Heart left ventricle (tissue), 16 donors: ENCODE measurements at regions not wholly inside any gene's neighbourhood (a gene's known extent, or its start where the extent isn't known, plus 50 kb on each side); places are given as distances from the start of the nearest gene placed in this dataset.

Experiments
- ATAC-seq, 4 donors: fragments of 200-7000 bp; cut with Tn5 transposase; one replicate each; pipeline ENCODE4 v1.9.1; 2020 to 2022; ENCODE audit warnings: moderate library complexity in 4 of 4, mild to moderate bottlenecking in 3 of 4, moderate number of reproducible peaks in 1 of 4
- DNase-seq, 5 donors: peaks; one replicate each; pipeline ENCODE4 v3.0.0-alpha.2; 2020
- H3K27ac ChIP-seq, 12 donors: fragments of 200-600 bp; sonication (generic) in 4 of 12; one replicate each; pipeline versions ENCODE4 v1.5.0 to v1.8.0; 2016 to 2022; ENCODE audit warnings: mild to moderate bottlenecking in 2 of 12
- H3K27me3 ChIP-seq, 9 donors: fragments of 200-600 bp; sonication (generic) in 2 of 9; one replicate each; pipeline versions ENCODE4 v1.5.1 to v1.8.0; 2016 to 2022; ENCODE audit warnings: mild to moderate bottlenecking in 3 of 9
- H3K36me3 ChIP-seq, 9 donors: fragments of 200-600 bp; sonication (generic) in 2 of 9; one replicate each; pipeline versions ENCODE4 v1.5.0 to v1.8.0; 2018 to 2022; ENCODE audit warnings: mild to moderate bottlenecking in 2 of 9
- H3K4me1 ChIP-seq, 12 donors: fragments of 200-600 bp; sonication (generic) in 4 of 12; one replicate each; pipeline versions ENCODE4 v1.5.0 to v1.8.0; 2016 to 2022; ENCODE audit warnings: mild to moderate bottlenecking in 3 of 12
- H3K4me3 ChIP-seq, 12 donors: fragments of 200-600 bp; sonication (generic) in 4 of 12; one replicate each; pipeline versions ENCODE4 v1.5.0 to v1.8.0; 2017 to 2022; ENCODE audit warnings: mild to moderate bottlenecking in 9 of 12, moderate library complexity in 4 of 12
- H3K9me3 ChIP-seq, 12 donors: fragments of 200-600 bp; sonication (generic) in 4 of 12; one replicate each; pipeline versions ENCODE4 v1.5.0 to v1.8.0; 2016 to 2022; ENCODE audit warnings: mild to moderate bottlenecking in 1 of 12
- CTCF ChIP-seq, 12 donors: fragments of 200-600 bp; sonication (generic) in 4 of 12; IDR thresholded peaks; one replicate each; pipeline versions ENCODE4 v1.5.0 to v1.8.0; 2018 to 2022; ENCODE audit warnings: antibody characterized with exemption in 12 of 12, mild to moderate bottlenecking in 5 of 12
- POLR2A ChIP-seq, 2 donors: fragments of 450-650 bp; IDR thresholded peaks; one replicate each; pipeline ENCODE4 v1.6.1; 2017; ENCODE audit warnings: antibody characterized with exemption in 2 of 2, mild to moderate bottlenecking in 2 of 2, moderate library complexity in 2 of 2
- WGBS, 4 donors: extraction: QIAGEN DNeasy Blood & Tissue Kit in 2 of 4; methylation state at CpG; one replicate each; pipeline versions ENCODE4 v1.1.5 to v1.1.7; 2013 to 2018; 5-methylcytosine and 5-hydroxymethylcytosine counted together
- intact Hi-C, 10 donors: fragments of 100-400 bp; cut with DNase I; formaldehyde crosslinking; loops; one replicate each; pipeline versions ENCODE4 v1.11.1 to v1.14.2; 2022
- donor health status: ischemic (EF 13 %, LVEDD 7.1; RV severe dilation, severe dysfunction).
- donor health status: healthy with polysubstance abuse.
- donor health status: DM: no; HTN: yes; CAD: no.
- donor health status: DM: no; HTN: no; CAD: no.
- donor health status: ischemic (EF 25% LVEDD 6.9; RV normal size, moderate dysfunction).
- donor health status: ischemic (EF 25% LVEDD 5.7; RV mildly dilated, moderate dysfunction).
- donor health status: healthy.
- donor health status: DM: yes; HTN: yes; CAD: no.
- donor health status: ischemic (EF 35%, LVEDD 5.7; RV mildly dilated, moderate dysfunction).
- donor health status: nonischemic (EF 11% LVEDD 7.7; RV severe dilation, severe dysfunction).
- donor health status: DM: yes; HTN: yes; CAD: no.
- donor health status: PGD.
- donor health status: ischemic (EF 29% LVEDD 5.4; RV normal size, mild dysfunction).
- donor health status: nonischemic (EF 23%, LVEDD 6.1; RV moderate dilation, normal function).

- peaks cover 0 to 33% (median 0%) of the 10 kb centered on the region in 12 donors for H3K4me1 ChIP-seq
- no peak overlapping the region for H3K4me3 ChIP-seq
- 83 to 95% (median 89%) methylated on average over 6 of the region's 6 CpGs for WGBS, 4 donors
- intact Hi-C loops: no loop called here
- no peaks in the 10 kb centered on the region for H3K36me3 ChIP-seq
- no peaks in the 10 kb centered on the region for H3K27me3 ChIP-seq
- H3K27ac ChIP-seq: no peak overlapping the region
- TF ChIP-seq POLR2A (IDR thresholded peaks at IDR 0.05): no peak
- TF ChIP-seq CTCF (IDR thresholded peaks at IDR 0.05): no peak
- H3K9me3 ChIP-seq: no peaks in the 10 kb centered on the region
- ATAC-seq: no peak
- no peak for DNase-seq
Observed at GRCh38 chr15:39330061-39330460, 250.8 kb upstream of the THBS1 start.

- ATAC-seq: no peak
- intact Hi-C loops: no loop called here
- DNase-seq: no peak
Observed at GRCh38 chr15:39331584-39331983, 249.3 kb upstream of the THBS1 start.

GRCh38 chr15:39332846-39333245, 248.0 kb upstream of the THBS1 start:
- peaks cover 0 to 24% (median 0%) of the 10 kb centered on the region in 12 donors for H3K4me1 ChIP-seq
- DNase-seq (no peak), ATAC-seq (no peak)
- no peak overlapping the region for H3K27ac ChIP-seq
- no peaks in the 10 kb centered on the region for H3K27me3 ChIP-seq
- no peaks in the 10 kb centered on the region for H3K36me3 ChIP-seq
- TF ChIP-seq POLR2A (IDR thresholded peaks at IDR 0.05) (no peak), CTCF (IDR thresholded peaks at IDR 0.05) (no peak)
- intact Hi-C loops: no loop called here
- 63 to 77% (median 70%) methylated on average over 5 of the region's 5 CpGs for WGBS, 4 donors
- H3K4me3 ChIP-seq: no peak overlapping the region
- H3K9me3 ChIP-seq: no peaks in the 10 kb centered on the region

More at GRCh38 chr15:39331584-39331983, 249.3 kb upstream of the THBS1 start:
- Histone ChIP-seq H3K4me3 (no peak overlapping the region), H3K4me1 (peaks cover 0 to 35% (median 0%) of the 10 kb centered on the region in 12 donors), H3K27ac (no peak overlapping the region), H3K27me3 (no peaks in the 10 kb centered on the region), H3K9me3 (no peaks in the 10 kb centered on the region), H3K36me3 (no peaks in the 10 kb centered on the region)
- 92 to 97% (median 93%) methylated on average over 3 of the region's 3 CpGs for WGBS, 4 donors
- TF ChIP-seq POLR2A (IDR thresholded peaks at IDR 0.05) (no peak), CTCF (IDR thresholded peaks at IDR 0.05) (no peak)

- 80 to 92% (median 91%) methylated on average over 3 of the region's 3 CpGs for WGBS, 4 donors
- no peak for ATAC-seq
- H3K9me3 ChIP-seq: no peaks in the 10 kb centered on the region
- H3K36me3 ChIP-seq: no peaks in the 10 kb centered on the region
- no peak overlapping the region for H3K4me3 ChIP-seq
- H3K4me1 ChIP-seq: peaks cover 0 to 24% (median 0%) of the 10 kb centered on the region in 12 donors
- intact Hi-C loops: no loop called here
- H3K27me3 ChIP-seq: no peaks in the 10 kb centered on the region
- no peak for TF ChIP-seq CTCF (IDR thresholded peaks at IDR 0.05)
- H3K27ac ChIP-seq: no peak overlapping the region
- no peak for DNase-seq
Observed at GRCh38 chr15:39333393-39333792, 247.5 kb upstream of the THBS1 start.
